Adipocyte (in vitro differentiated cells): ENCODE measurements at regions not wholly inside any gene's neighbourhood (a gene's known extent, or its start where the extent isn't known, plus 50 kb on each side); places are given as distances from the start of the nearest gene placed in this dataset.
"Not testable (repeated sequence)": the region's sequence is repeated elsewhere in the genome, so short reads cannot be mapped to it uniquely, and the experiment has no call there.

Experiments used
- DNase-seq: peaks from one replicate; pipeline ENCODE4 v3.0.0-alpha.2; 2015; ENCODE audit warnings: low read depth
- H3K27me3 ChIP-seq: replicated peaks from 2 replicates; pipeline ENCODE4 v1.7.0; 2013; ENCODE audit warnings: mild to moderate bottlenecking, low read length, moderate library complexity; ENCODE audit not compliant: control insufficient read depth, insufficient read depth
- H3K36me3 ChIP-seq: 2 replicates; pipeline ENCODE4 v1.7.0; 2013; ENCODE audit warnings: low read length, mild to moderate bottlenecking, moderate library complexity; ENCODE audit not compliant: control insufficient read depth, insufficient read depth, severe bottlenecking
- H3K4me1 ChIP-seq: 2 replicates; pipeline ENCODE4 v1.7.0; 2013; ENCODE audit warnings: mild to moderate bottlenecking, low read length, moderate library complexity; ENCODE audit not compliant: control insufficient read depth, insufficient read depth
- H3K4me3 ChIP-seq: 2 replicates; pipeline ENCODE4 v1.7.0; 2013; ENCODE audit warnings: mild to moderate bottlenecking, low read length, moderate library complexity
- H3K9ac ChIP-seq: 2 replicates; pipeline ENCODE4 v1.7.0; 2013; ENCODE audit warnings: mild to moderate bottlenecking, low read length, moderate library complexity
- H3K9me3 ChIP-seq: 2 replicates; pipeline ENCODE4 v1.7.0; 2013; ENCODE audit warnings: mild to moderate bottlenecking, low read length, moderate library complexity; ENCODE audit not compliant: control insufficient read depth

DNA sequence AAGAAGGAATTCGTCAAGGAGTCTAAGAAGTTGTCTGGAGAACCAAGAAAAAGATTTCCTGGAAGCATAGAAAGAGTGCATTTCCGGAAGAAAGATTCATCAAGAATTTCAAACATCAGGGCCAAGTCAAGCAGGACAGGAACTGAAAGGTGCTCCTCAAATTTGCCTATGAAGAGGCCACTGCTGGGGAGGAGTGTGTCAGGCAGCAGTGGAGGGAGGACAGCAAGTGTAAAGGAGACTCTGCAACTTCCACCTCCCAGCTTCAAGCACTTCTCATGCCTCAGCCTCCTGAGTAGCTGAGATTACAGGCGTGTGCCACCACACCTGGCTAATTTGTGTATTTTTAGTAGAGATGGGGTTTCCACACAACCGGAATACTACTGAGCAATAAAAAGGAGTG, 105.8 kb upstream of the PLEKHM1 start:
- H3K9me3 ChIP-seq, H3K36me3 ChIP-seq, H3K4me3 ChIP-seq, H3K4me1 ChIP-seq, H3K27me3 ChIP-seq, DNase-seq, H3K9ac ChIP-seq: not testable (repeated sequence)

DNA sequence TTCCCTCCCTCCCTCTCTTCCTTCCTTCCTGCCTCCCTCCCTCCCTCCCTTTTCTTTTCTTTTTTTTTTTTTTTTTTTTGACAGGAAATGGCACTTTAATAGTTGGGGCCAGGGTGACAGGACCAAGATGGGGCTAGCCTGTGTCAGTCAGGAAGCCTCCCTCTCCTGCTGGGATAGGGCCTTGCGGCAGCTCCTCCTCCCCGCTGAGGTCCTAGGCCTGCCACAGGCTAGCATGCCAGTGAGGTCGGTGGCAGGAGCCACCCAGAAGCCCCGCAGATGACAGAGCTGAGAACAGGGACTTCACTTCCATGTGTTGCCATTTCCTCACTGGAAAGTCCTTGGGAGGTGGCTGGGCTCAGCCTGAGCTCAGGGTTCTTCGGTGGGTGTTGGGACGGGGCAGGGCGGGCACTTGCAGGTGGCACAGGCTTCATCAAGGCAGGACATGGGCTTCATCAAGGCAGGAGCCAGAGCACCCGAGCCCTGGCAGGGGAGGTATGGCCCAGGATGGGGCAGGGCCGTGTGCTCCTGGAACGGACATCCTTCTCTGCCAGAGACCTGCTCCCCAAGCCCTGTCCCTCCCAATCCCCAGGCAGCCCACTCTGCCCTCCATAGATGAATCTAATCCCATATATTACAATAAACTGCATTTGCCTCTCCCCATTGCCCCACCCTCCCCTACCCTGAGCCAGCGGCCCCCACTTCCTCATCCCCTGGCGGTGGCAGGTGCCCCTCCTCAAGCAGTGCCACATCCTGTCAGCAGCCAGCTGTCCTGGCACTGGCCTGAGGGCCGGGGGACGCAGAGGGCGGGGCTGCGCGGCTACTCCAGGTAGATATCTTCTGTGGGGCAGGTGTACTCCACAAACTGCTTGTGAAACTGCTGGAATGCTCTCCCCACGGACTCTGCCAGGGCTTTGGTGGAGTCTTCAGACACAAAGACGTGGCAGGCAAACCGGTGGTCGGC, 109.8 kb upstream of the PLEKHM1 start:
- H3K4me1 ChIP-seq, H3K9ac ChIP-seq, H3K36me3 ChIP-seq, H3K9me3 ChIP-seq, DNase-seq, H3K27me3 ChIP-seq, H3K4me3 ChIP-seq: not testable (repeated sequence)

DNA sequence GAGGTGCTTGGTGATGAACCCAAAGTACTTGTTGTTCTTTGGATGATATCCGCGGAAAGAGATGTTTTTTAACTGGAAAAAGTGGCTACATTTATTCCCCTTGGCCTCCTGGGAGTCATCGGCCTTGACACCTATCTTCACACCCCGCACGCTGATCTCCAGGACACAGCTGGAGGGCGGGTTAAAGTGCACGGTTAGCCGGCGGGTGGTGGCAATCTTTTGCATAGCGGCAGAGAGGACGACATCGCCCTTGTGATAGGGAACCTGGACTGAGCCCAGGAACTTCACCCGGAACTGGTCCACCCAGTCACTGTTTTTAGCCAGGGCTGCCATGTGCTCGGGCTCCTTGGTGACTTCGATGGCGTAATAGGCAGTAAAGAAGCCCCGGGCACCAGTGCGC, 110.5 kb upstream of the PLEKHM1 start:
- H3K36me3 ChIP-seq, H3K4me3 ChIP-seq, DNase-seq, H3K9ac ChIP-seq, H3K9me3 ChIP-seq, H3K27me3 ChIP-seq, H3K4me1 ChIP-seq: not testable (repeated sequence)

DNA sequence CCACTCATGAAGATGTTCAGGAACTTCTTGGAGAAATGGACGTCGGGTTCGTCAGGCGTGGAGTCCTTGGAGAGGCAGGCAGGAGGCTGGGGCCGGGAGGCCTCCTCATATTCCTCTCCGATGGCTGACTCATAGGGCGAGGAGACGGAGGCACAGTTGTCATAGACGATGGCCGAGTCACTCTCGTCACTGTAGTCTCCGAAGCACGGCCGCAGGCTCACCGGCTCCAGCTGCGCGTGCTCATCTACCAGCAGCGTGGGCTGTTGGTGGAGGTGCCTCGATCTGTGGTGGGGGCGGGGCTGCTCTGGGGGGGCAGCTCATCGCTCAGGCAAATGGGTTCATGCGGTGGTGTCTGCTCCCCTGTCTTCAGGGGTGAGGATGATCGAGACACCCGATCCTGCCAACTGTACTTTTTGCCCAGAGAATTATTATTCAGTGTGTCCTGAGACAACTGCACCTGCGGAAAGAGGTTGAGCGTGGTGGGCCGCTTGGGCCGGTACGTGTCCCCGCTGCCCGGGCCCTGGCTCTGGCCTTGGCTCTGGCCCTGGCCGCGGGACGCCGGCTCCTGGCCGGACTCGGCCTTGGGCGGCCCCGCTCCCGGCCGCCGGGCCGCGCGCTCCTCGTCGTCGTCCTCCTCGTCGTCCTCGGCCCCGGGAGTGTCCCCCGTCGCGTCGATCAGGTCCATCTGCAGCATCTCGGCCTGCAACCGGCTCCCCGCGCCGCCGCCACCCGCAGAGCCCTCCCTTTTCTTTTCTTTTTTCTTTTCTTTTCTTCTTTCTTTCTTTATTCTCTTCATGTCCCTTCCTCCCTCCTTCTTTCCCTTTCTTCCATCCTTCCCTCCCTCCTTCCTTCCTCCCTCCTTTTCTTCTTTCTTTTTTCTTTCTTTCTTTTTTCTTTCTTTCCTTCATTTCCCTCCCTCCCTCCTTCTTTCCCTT, 111.4 kb upstream of the PLEKHM1 start:
- H3K27me3 ChIP-seq, DNase-seq: not testable (repeated sequence)

DNA sequence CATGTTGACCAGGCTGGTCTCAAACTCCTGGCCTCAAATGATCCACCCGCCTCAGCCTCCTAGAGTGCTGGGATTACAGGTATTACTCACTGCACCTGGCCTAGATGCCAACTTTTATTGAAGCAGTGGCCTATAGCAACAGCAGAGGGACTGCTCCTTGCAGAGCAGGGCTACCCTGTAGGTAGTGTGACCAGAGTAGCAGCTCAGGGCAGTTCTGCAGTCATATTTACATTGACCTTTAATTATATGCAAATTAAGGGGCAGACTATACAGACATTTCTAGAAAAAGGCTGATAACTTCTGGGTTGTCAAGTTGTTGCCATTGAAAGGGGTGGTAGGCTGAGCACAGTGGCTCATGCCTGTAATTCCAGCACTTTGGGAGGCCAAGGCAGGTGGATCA, 115.2 kb upstream of the PLEKHM1 start:
- not testable (repeated sequence) for H3K9ac ChIP-seq, H3K4me1 ChIP-seq, H3K9me3 ChIP-seq, H3K27me3 ChIP-seq, H3K4me3 ChIP-seq, H3K36me3 ChIP-seq, DNase-seq

More for the DNA sequence above, 111.4 kb upstream of the PLEKHM1 start:
- not testable (repeated sequence) for H3K9ac ChIP-seq, H3K9me3 ChIP-seq, H3K4me3 ChIP-seq, H3K36me3 ChIP-seq, H3K4me1 ChIP-seq

DNA sequence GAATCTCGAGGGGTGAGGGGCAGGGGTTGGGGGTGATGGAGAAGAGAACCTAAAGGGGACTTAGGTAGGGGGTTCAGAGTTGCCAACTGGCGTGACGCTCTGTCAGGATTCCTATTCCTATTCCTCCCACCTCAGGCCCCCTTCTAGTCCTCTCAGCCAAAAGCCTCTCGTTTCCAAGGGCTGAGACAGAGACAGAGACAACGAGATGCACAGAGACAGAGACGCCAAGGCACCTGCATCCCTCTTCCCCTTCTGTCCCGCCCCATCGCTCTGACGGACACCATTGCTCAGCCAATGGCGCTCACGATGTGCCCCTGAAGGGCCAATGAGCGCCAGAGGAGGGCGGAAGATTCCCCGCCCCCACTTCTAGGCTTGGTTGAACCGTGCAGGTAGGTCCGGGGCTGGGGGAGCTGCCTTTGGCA, 129.5 kb upstream of the PLEKHM1 start:
- not testable (repeated sequence) for H3K9ac ChIP-seq, H3K36me3 ChIP-seq, H3K4me3 ChIP-seq, H3K27me3 ChIP-seq, H3K9me3 ChIP-seq, DNase-seq, H3K4me1 ChIP-seq

DNA sequence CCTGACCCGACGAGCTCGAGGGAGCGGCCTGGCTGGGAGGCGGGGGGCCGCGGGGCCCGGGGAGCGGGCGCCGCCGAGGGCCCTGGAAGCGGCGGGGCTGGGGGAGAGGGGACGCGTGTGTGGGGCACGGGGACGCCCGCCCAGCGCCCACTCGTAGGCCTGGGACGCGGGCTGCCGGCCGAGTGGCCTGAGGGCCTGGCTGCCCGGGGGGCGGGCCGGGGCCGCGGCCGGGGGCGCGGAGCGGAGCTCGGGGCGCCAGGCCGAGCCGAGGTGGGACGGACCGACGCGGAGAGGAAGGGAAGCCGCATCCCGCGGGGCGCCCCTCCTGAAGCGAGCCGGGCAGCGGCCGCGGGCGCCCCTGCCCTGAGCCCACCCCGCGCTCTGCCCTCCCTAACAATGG, 129.9 kb upstream of the PLEKHM1 start:
- H3K36me3 ChIP-seq, H3K9me3 ChIP-seq, H3K4me3 ChIP-seq, H3K9ac ChIP-seq, H3K4me1 ChIP-seq, H3K27me3 ChIP-seq: not testable (repeated sequence)
- DNase-seq: peak; percentile 52

DNA sequence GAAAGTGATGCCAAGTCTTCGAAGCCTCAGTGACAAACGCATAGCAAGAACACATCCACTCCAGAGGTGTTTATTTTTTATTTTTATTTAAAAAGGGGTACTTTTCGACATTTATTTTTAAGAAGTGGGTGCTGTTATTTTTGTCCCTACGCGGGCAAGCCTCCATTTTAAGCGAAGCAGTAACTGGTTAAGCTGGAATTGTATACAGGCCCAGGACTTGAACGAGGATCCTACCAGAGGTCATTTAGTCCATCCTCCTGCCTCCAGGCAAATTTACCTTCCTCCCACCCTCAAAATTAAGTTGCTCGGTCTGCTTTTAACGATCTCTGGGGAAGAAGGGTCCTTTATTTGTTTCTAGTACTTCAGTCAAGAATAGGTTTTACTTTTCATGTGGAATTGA, 130.6 kb upstream of the PLEKHM1 start:
- H3K36me3 ChIP-seq, H3K27me3 ChIP-seq, H3K4me3 ChIP-seq, H3K9me3 ChIP-seq, H3K9ac ChIP-seq, DNase-seq, H3K4me1 ChIP-seq: not testable (repeated sequence)

DNA sequence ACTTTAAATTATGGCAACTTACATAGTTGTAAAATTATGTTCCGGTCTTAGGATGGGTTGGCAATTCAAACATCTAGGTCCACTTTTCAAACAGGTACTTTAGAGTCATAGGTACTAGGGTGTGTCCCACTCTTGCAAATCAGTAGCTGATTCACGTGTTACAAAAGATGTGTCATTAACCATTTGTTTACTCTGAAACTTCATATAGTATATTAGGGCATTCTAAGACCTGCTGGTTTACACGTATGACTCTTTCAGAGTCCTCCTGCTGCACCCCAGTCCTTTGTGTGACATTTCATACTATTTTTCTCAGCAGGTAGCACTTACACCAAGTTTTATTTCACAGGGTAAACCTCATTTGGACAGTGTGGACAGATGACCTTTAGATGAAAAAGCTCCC, 131.8 kb upstream of the PLEKHM1 start:
- H3K9me3 ChIP-seq, H3K36me3 ChIP-seq, H3K27me3 ChIP-seq, H3K9ac ChIP-seq, H3K4me1 ChIP-seq, DNase-seq, H3K4me3 ChIP-seq: not testable (repeated sequence)

DNA sequence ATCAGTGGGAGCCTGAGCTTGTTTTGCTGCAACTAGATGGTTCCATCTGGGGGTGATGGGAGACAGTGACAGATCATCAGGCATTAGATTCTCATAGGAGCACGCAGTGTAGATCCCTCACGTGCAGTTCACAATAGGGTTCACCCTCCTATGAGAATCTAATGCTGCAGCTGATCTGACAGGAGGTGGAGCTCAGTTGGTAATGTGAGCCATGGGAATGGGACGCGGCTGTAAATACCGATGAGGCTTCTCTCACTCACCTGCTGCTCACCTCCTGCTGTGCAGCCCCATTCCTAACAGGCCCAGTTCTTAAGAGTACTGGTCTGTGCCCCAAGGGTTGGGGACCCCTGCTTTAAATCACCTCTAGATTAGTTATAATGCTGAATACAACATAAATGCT, 137.5 kb upstream of the PLEKHM1 start:
- no peaks in the 10 kb centered on the region for H3K9me3 ChIP-seq
- no peak for DNase-seq
- H3K9ac ChIP-seq: no peak overlapping the region
- no peak overlapping the region for H3K4me3 ChIP-seq
- peaks cover 13% of the 10 kb centered on the region for H3K36me3 ChIP-seq
- no peaks in the 10 kb centered on the region for H3K27me3 ChIP-seq
- H3K4me1 ChIP-seq: no peaks in the 10 kb centered on the region

DNA sequence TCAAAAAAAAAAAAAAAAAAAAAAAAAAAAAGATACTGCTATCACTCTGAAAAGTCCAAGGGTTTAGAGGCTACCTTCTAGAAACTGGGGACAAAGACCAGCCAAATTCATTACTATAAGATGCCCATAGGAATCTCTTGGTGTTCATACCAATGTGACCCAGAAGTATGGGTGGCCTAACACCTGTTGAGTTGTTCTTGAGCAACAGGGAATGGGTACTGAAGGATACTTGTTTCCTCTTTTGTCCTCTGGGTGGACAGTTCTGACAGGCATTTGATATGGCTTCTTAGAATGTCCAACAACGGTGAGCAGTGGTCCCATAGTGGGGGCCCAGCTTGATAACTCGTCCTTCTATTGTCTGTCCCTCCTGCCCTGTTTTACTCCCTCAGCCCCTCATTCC, 141.4 kb upstream of the PLEKHM1 start:
- no peaks in the 10 kb centered on the region for H3K4me1 ChIP-seq
- H3K9ac ChIP-seq: no peak overlapping the region
- H3K9me3 ChIP-seq: no peaks in the 10 kb centered on the region
- H3K4me3 ChIP-seq: no peak overlapping the region
- no peaks in the 10 kb centered on the region for H3K27me3 ChIP-seq
- H3K36me3 ChIP-seq: peaks cover 13% of the 10 kb centered on the region
- no peak for DNase-seq
